DND-41 (cell line): ENCODE measurements at regions not wholly inside any gene's neighbourhood (a gene's known extent, or its start where the extent isn't known, plus 50 kb on each side); places are given as distances from the start of the nearest gene placed in this dataset.

Source experiments
- CTCF ChIP-seq: IDR thresholded peaks from 2 replicates; pipeline ENCODE4 v1.5.1; 2012; ENCODE audit warnings: borderline replicate concordance, low read length, moderate library complexity, mild to moderate bottlenecking; ENCODE audit not compliant: poor library complexity, severe bottlenecking; ENCODE audit errors: extremely low read depth
- EZH2 ChIP-seq: IDR thresholded peaks from 3 replicates; pipeline ENCODE4 v1.6.1; 2012; ENCODE audit warnings: borderline replicate concordance, low read depth, mild to moderate bottlenecking, moderate library complexity, low read length, inconsistent platforms; ENCODE audit not compliant: severe bottlenecking

DNA sequence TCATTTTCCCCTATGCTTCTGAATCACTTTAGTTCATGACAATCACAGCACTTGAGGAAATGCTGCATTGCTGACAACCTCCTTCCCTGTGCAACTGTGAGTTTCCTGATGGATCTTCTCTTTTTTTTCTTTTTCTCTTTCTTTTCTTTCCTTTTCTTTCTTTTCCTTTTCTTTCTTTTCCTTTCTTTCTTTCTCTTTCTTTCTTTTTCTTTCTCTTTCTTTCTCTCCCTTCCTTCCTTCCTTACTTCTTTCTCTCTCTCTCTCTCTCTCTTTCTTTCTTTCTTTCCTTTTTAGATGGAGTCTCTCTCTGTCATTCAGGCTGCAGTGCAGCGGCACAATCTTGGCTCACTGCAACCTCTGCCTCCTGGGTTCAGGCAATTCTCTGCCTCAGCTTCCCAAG, 247.9 kb upstream of the HTR2A start:
- TF ChIP-seq CTCF (no peak), EZH2 (no peak)
